Spleen (tissue), 7 donors: ENCODE measurements at regions not wholly inside any gene's neighbourhood (a gene's known extent, or its start where the extent isn't known, plus 50 kb on each side); places are given as distances from the start of the nearest gene placed in this dataset.

Experiments
- POLR2A ChIP-seq, 3 donors: fragments of 450-650 bp; IDR thresholded peaks; one replicate each; pipeline ENCODE4 v1.5.1; 2017; ENCODE audit warnings: antibody characterized with exemption in 3 of 3, mild to moderate bottlenecking in 1 of 3
- POLR2AphosphoS5 ChIP-seq, 3 donors: sonication (generic); formaldehyde crosslinking; IDR thresholded peaks; one replicate each; pipeline ENCODE4 v1.5.1; 2017; ENCODE audit warnings: antibody characterized with exemption in 3 of 3
- TF ChIP-seq, protein P1 (sequence below), 11 experiments: fragments of 200-600 bp in 7 of 11; fragments of 450-650 bp in 4 of 11; sonication (generic) in 4 of 11; IDR thresholded peaks in 8 of 11; conservative IDR thresholded peaks in 3 of 11; 1 replicate in 7 of 11; 2 replicates in 4 of 11; pipeline versions ENCODE4 v1.4.0 to v1.8.0; 2016 to 2021; ENCODE audit warnings: antibody characterized with exemption in 11 of 11, inconsistent platforms in 4 of 11, mild to moderate bottlenecking in 1 of 11
- donor health status: DM: no; HTN: no; CAD: no; lungs with moderate emphysema.
- donor health status: DM: no; HTN: no; CAD: no.
- donor health status: DM: no; HTN: no; CAD: no.

DNA sequence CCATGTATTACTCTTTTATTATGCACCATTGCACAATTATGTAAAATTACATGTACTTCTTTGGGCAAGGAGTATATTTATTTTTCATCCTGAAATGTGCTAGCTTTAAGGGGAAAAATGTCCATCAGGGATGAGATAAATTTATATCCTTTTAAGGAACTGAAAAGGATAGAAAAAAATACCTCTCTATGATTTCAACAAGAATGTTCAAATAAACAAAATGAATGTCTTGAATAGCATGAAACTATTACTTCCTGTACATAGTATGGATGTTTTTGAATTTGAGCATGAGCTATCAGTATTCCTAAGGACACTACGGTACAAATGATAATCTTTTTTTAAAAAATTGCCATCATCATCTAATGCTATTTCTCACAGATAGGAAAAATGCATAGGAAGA lies 1611.9 kb upstream of the ZEB2 start:
- TF ChIP-seq, protein P1, sequence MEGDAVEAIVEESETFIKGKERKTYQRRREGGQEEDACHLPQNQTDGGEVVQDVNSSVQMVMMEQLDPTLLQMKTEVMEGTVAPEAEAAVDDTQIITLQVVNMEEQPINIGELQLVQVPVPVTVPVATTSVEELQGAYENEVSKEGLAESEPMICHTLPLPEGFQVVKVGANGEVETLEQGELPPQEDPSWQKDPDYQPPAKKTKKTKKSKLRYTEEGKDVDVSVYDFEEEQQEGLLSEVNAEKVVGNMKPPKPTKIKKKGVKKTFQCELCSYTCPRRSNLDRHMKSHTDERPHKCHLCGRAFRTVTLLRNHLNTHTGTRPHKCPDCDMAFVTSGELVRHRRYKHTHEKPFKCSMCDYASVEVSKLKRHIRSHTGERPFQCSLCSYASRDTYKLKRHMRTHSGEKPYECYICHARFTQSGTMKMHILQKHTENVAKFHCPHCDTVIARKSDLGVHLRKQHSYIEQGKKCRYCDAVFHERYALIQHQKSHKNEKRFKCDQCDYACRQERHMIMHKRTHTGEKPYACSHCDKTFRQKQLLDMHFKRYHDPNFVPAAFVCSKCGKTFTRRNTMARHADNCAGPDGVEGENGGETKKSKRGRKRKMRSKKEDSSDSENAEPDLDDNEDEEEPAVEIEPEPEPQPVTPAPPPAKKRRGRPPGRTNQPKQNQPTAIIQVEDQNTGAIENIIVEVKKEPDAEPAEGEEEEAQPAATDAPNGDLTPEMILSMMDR (IDR thresholded peaks at IDR 0.05 in 8 of 11, conservative IDR thresholded peaks at IDR 0.05 in 3 of 11), result no peak
- TF ChIP-seq POLR2A (IDR thresholded peaks at IDR 0.05) (no peak), POLR2AphosphoS5 (IDR thresholded peaks at IDR 0.05) (no peak)
